Upper lobe of right lung (tissue), 1 donor: ENCODE measurements at regions not wholly inside any gene's neighbourhood (a gene's known extent, or its start where the extent isn't known, plus 50 kb on each side); places are given as distances from the start of the nearest gene placed in this dataset.

ENCODE experiments used
- ATAC-seq: fragments of 200-7000 bp; cut with Tn5 transposase; one replicate; pipeline ENCODE4 v1.9.1; 2020; ENCODE audit warnings: mild to moderate bottlenecking, moderate library complexity
- DNase-seq: peaks from one replicate; pipeline ENCODE4 v3.0.0-alpha.2; 2020
- H3K27ac ChIP-seq: fragments of 200-600 bp; one replicate; pipeline ENCODE4 v1.8.0; 2022
- H3K27me3 ChIP-seq: fragments of 200-600 bp; one replicate; pipeline ENCODE4 v1.8.0; 2022; ENCODE audit warnings: mild to moderate bottlenecking
- H3K36me3 ChIP-seq: fragments of 200-600 bp; one replicate; pipeline ENCODE4 v1.8.0; 2022
- H3K4me1 ChIP-seq: fragments of 200-600 bp; one replicate; pipeline ENCODE4 v1.8.0; 2022
- H3K4me3 ChIP-seq: fragments of 200-600 bp; one replicate; pipeline ENCODE4 v1.8.0; 2022; ENCODE audit warnings: mild to moderate bottlenecking
- H3K9me3 ChIP-seq: fragments of 200-600 bp; one replicate; pipeline ENCODE4 v1.8.0; 2022
- CTCF ChIP-seq: fragments of 200-600 bp; IDR thresholded peaks from one replicate; pipeline ENCODE4 v1.8.0; 2022; ENCODE audit warnings: antibody characterized with exemption
- intact Hi-C: fragments of 100-400 bp; cut with DNase I; formaldehyde crosslinking; loops from one replicate; pipeline ENCODE4 v1.11.0; 2022
- donor health status: DM: no; HTN: yes; CAD: no; lungs with severe emphysema.

DNA sequence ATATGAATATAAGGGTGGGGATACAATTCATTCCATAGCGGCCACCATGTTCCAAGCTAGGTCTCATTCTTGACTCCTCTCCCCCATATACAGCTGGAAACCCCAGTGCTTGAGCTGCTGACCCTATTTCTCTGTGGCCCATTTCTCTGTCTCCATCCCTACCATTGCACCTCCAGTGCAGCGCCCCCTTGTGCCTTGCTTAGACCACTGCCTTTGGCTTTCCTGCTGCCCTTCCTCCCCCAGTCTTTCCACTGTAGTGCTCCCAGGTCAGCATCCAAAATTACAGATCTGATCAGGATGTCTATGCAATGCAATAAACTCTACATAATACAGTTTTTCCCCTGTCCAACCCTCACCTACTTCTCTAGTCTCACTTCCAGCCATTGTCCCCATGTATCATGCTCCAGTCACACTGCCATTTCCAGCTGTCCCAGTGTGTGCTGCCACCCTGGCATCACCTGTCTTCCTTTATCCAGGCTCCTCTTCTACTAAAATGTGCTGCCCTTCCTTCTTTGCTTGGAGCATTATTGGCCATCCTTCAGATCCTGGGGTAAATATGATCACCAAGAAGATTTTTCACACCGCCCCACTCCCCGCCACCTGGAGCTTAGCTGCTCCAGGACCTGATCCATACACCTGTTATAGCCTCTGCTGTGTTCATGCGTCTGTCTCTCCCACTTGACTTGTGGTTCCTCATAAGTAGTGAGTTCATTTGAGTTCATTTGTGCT is 199.4 kb upstream of the IPO5 start:
- intact Hi-C loops, result no loop called here
- TF ChIP-seq CTCF, result no peak
- Histone ChIP-seq H3K4me3 (no peak overlapping the region), H3K9me3 (no peaks in the 10 kb centered on the region), H3K36me3 (no peaks in the 10 kb centered on the region), H3K27me3 (no peaks in the 10 kb centered on the region), H3K27ac (no peak overlapping the region), H3K4me1 (no peaks in the 10 kb centered on the region)
- DNase-seq (no peak), ATAC-seq (no peak)

DNA sequence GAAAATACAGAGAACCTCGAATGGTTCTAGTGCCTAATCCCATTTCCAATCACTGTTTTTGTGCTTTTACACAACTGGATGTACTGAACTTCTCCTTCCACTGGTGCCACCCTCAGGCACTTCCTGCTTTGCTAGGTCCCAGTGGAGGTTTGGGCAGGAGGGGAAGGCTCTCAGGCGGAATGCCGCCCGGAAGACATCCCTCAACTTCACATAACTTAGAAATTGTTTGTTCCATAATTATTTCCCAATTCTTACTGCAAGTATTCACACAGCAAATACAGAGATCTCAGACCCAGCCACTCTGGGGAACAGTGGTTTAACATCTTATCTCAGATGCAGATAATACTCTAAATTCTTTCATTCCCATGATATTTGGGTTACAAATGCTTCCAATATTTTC is 195.7 kb upstream of the IPO5 start:
- Histone ChIP-seq H3K4me1 (no peaks in the 10 kb centered on the region), H3K4me3 (no peak overlapping the region), H3K36me3 (no peaks in the 10 kb centered on the region), H3K9me3 (no peaks in the 10 kb centered on the region), H3K27me3 (no peaks in the 10 kb centered on the region), H3K27ac (no peak overlapping the region)
- DNase-seq (no peak), ATAC-seq (peak; percentile 60)
- intact Hi-C loops, result no loop called here
- no peak for TF ChIP-seq CTCF

DNA sequence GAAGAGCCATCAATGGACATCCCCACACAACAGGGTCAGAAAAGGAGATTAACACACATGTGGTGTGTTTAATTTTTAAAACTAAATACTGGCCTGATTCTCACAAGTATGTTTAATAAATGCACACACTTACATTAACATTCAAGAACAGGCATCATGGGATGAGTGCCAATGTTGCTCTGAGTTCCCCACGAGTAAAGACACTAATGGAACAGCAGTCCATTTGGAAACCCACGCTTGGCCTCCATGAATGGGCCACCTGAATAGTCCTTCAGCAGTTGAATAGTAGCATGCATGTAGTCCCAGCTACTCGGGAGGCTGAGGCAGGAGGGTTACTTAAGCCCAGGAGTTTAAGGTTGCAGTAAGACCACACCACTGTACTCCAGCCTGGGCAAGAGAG is 195.2 kb upstream of the IPO5 start:
- ATAC-seq, result no peak
- H3K4me1 ChIP-seq, result no peaks in the 10 kb centered on the region
- H3K4me3 ChIP-seq, result no peak overlapping the region
- intact Hi-C loops, result no loop called here
- no peak for TF ChIP-seq CTCF
- DNase-seq, result no peak
- no peaks in the 10 kb centered on the region for H3K27me3 ChIP-seq
- H3K27ac ChIP-seq, result no peak overlapping the region
- H3K9me3 ChIP-seq, result no peaks in the 10 kb centered on the region
- H3K36me3 ChIP-seq, result no peaks in the 10 kb centered on the region

DNA sequence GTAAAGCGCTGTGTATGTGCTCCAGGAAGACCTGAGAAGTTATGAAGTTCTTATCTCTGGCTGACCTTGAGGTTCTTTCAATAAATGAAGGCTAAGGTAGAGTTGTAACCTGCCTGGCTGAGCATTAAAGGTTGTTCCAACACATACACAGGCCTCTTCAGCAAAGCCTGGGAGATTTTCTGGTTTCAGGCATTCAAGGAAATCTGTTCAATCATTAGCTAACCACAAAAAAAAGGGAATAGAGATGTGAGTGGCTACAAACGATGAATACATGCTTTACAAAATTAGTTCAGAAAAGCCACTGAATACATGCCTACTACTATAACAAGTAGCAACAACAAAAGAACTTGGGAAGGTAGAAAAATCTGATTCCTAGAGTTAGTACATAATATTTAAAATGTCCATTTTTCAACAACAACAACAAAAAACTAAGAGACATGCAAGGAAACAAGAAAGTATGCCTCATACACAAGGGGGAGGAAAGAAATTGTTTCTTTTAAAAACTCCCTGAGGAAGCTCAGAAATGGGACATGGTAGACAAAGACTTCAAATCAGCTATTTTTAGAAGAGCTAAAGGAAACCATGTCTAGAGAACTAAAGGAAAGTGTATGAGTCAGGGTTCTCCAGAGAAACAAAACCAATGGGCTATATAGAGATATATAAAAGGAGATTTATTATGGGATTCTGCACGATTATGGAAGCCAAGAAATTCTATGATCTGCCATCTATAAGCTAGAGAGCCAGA is 191.5 kb upstream of the IPO5 start:
- H3K27me3 ChIP-seq, result no peaks in the 10 kb centered on the region
- intact Hi-C loops, result no loop called here
- H3K4me1 ChIP-seq, result no peaks in the 10 kb centered on the region
- H3K36me3 ChIP-seq, result no peaks in the 10 kb centered on the region
- DNase-seq (no peak), ATAC-seq (no peak)
- no peaks in the 10 kb centered on the region for H3K9me3 ChIP-seq
- no peak overlapping the region for H3K4me3 ChIP-seq
- H3K27ac ChIP-seq, result no peak overlapping the region
- no peak for TF ChIP-seq CTCF

GRCh38 chr13:97766749-97767148 is 186.7 kb upstream of the IPO5 start:
- no peak for TF ChIP-seq CTCF
- Histone ChIP-seq H3K27me3 (no peaks in the 10 kb centered on the region), H3K36me3 (no peaks in the 10 kb centered on the region), H3K27ac (no peak overlapping the region), H3K4me3 (no peak overlapping the region), H3K4me1 (no peaks in the 10 kb centered on the region), H3K9me3 (no peaks in the 10 kb centered on the region)
- ATAC-seq (no peak), DNase-seq (no peak)
- intact Hi-C loops, result no loop called here
